ENCODE measurements at regions not wholly inside any gene's neighbourhood (a gene's known extent, or its start where the extent isn't known, plus 50 kb on each side); places are given as distances from the start of the nearest gene placed in this dataset.

DNA sequence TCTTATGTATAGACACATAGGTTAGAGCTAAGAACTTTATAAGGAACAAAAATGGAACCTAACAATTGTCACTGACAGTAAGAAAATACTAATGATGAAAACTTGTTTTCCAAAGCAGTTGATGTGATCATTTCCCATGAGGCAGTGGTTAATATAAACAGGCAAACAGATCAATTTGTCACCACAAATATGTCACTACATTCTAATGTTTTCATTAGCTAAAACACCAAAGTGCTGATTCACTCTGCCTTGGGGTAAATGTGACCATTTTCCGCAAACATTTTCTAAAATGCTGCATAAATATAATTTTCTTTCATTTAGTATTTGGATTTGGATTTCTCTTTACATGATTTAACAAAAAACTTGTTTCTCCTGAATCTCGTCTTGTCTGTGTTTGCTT, 408.9 kb upstream of the CTSO start:
- Histone ChIP-seq H3K27ac (no peak overlapping the region), H3K36me3 (no peaks in the 10 kb centered on the region), H3K9me3 (peaks cover 0 to 6% (median 0%) of the 10 kb centered on the region in 8 donors), H3K4me3 (no peak overlapping the region), H3K4me1 (no peaks in the 10 kb centered on the region), H3K27me3 (replicated peaks in 1 of 7) (no peaks in the 10 kb centered on the region)
- intact Hi-C loops (cut with DNase I; ENCODE audit: low total_unique reads) = no loop called here
- WGBS, 5 donors = 39 to 64% (median 56%) methylated on average over 2 of the region's 2 CpGs
- DNase-seq = no peak
- no peak for TF ChIP-seq POLR2A (IDR thresholded peaks at IDR 0.05)
- TF ChIP-seq, protein P1, sequence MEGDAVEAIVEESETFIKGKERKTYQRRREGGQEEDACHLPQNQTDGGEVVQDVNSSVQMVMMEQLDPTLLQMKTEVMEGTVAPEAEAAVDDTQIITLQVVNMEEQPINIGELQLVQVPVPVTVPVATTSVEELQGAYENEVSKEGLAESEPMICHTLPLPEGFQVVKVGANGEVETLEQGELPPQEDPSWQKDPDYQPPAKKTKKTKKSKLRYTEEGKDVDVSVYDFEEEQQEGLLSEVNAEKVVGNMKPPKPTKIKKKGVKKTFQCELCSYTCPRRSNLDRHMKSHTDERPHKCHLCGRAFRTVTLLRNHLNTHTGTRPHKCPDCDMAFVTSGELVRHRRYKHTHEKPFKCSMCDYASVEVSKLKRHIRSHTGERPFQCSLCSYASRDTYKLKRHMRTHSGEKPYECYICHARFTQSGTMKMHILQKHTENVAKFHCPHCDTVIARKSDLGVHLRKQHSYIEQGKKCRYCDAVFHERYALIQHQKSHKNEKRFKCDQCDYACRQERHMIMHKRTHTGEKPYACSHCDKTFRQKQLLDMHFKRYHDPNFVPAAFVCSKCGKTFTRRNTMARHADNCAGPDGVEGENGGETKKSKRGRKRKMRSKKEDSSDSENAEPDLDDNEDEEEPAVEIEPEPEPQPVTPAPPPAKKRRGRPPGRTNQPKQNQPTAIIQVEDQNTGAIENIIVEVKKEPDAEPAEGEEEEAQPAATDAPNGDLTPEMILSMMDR (IDR thresholded peaks at IDR 0.05 in 8 of 11, conservative IDR thresholded peaks at IDR 0.05 in 3 of 11) = no peak
- no peak for TF ChIP-seq POLR2AphosphoS5 (IDR thresholded peaks at IDR 0.05)

DNA sequence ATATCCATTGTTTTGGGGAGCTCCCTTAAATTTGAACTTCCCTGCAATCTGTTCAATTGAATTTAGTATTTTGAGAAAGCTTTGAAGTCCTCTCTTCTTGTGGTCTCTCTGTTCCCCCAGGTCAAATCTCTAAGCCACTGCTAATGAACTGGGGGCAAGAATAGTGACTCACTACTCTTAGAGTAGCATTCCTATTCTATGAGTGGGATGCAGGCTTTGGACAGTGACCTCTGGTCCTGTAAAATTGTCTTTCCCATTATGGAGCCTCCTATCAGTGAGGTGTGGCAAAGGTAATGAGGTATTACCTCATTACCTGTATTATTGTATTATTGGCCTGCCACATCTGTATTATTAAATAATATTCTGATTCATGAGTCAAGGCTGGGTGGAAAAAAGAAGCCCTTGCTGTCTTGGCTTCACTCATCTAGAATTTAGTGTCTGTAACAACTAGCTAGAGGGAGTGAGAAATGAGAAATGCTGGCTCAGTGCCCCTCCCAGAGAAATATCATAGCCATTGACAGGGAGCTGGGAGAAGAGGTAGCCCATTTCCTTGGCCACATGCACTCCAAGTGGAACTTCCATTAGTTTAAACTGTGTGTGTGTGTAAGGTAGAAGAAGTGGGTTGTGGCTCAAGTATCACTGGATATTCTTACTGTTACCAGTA, 393.9 kb upstream of the CTSO start:
- Histone ChIP-seq H3K4me1 (no peaks in the 10 kb centered on the region), H3K36me3 (no peaks in the 10 kb centered on the region)

DNA sequence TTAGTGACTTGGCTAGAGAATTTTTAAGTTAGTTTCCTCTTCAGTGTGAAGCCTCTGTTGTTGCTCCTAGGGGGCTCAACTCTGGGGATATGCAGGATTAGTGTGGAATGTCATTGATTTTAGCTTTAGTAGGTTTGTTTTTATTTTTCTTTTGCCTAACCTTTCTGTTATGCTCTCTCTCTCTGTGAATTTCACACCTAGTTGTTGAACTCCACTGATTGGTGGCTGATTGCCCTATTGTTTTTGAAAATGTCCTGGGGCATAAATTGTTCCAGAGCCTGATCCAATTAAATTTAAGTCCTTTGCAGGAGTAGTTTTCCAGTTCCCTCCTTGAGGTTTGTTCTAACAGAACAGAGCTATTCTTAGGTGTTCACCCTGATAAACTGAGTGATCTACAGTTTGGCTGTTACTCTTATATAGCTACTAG, 393.3 kb upstream of the CTSO start:
- no peak overlapping the region for H3K4me3 ChIP-seq
- intact Hi-C loops (cut with DNase I; ENCODE audit: low total_unique reads) = no loop called here
- no peaks in the 10 kb centered on the region for H3K4me1 ChIP-seq
- H3K27me3 ChIP-seq (replicated peaks in 1 of 7) = no peaks in the 10 kb centered on the region
- no peaks in the 10 kb centered on the region for H3K36me3 ChIP-seq
- no peak overlapping the region for H3K27ac ChIP-seq
- no peak for DNase-seq
- no peaks in the 10 kb centered on the region for H3K9me3 ChIP-seq
- TF ChIP-seq, protein P1 (IDR thresholded peaks at IDR 0.05 in 8 of 11, conservative IDR thresholded peaks at IDR 0.05 in 3 of 11) = no peak
- TF ChIP-seq POLR2A (IDR thresholded peaks at IDR 0.05) = no peak
- TF ChIP-seq POLR2AphosphoS5 (IDR thresholded peaks at IDR 0.05) = no peak

More for the DNA sequence above, 393.9 kb upstream of the CTSO start:
- no peak for DNase-seq
- no peaks in the 10 kb centered on the region for H3K27me3 ChIP-seq (replicated peaks in 1 of 7)
- no peak for TF ChIP-seq POLR2AphosphoS5 (IDR thresholded peaks at IDR 0.05)
- TF ChIP-seq POLR2A (IDR thresholded peaks at IDR 0.05) = no peak
- TF ChIP-seq, protein P1 (IDR thresholded peaks at IDR 0.05 in 8 of 11, conservative IDR thresholded peaks at IDR 0.05 in 3 of 11) = no peak
- no peaks in the 10 kb centered on the region for H3K9me3 ChIP-seq
- intact Hi-C loops (cut with DNase I; ENCODE audit: low total_unique reads) = no loop called here
- no peak overlapping the region for H3K27ac ChIP-seq
- H3K4me3 ChIP-seq = no peak overlapping the region

DNA sequence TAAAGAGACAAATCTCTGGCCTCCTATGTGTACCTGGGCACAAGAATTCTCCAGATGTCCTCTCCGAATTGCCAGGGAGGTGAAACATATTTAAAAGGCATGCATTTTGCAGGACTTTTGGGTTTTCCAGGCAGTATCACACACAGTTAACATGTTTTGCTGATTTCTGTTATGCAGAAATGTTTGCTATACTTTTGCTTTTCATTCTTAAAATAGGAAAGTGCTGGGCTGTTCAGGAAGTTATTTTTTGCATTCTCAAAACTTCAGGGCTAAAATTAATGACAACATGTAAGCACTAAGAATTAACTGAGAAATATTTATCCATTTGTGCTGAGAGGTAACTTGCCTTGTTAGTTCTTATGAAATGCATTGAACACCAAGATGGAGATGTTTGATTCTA, 390.7 kb upstream of the CTSO start:
- Histone ChIP-seq H3K36me3 (no peaks in the 10 kb centered on the region), H3K9me3 (no peaks in the 10 kb centered on the region), H3K4me3 (no peak overlapping the region), H3K4me1 (no peaks in the 10 kb centered on the region), H3K27ac (no peak overlapping the region), H3K27me3 (replicated peaks in 1 of 7) (no peaks in the 10 kb centered on the region)
- TF ChIP-seq POLR2AphosphoS5 (IDR thresholded peaks at IDR 0.05) (no peak), POLR2A (IDR thresholded peaks at IDR 0.05) (no peak)
- intact Hi-C loops (cut with DNase I; ENCODE audit: low total_unique reads) = no loop called here
- DNase-seq = no peak
- WGBS, 5 donors = 20 to 37% (median 26%) methylated on average over 1 of the region's 1 CpG

DNA sequence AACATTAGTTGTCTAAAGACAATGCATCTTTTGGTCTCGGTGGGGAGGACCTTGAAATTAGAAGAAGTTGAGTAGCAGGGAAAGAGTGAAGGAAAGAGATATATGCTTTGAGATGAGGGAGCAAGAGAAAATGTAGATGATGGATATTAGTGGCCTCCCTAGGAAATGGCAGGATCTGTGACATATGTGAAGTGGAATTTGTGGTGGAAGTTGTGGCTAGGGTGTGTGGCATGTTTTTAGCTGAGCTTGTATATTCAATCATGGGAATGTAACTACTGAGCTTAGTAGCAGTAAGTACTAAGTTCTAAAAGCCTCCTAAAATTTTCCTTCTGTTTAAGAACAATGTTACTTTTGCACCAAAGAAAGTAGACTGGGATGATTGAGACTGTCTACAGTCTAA, 382.8 kb upstream of the CTSO start:
- no peak overlapping the region for H3K27ac ChIP-seq
- intact Hi-C loops (cut with DNase I; ENCODE audit: low total_unique reads) = no loop called here
- no peak for DNase-seq

More for the DNA sequence above, 382.8 kb upstream of the CTSO start:
- H3K27me3 ChIP-seq (replicated peaks in 1 of 7) = no peaks in the 10 kb centered on the region
- TF ChIP-seq, protein P1 (IDR thresholded peaks at IDR 0.05 in 8 of 11, conservative IDR thresholded peaks at IDR 0.05 in 3 of 11) = no peak
- TF ChIP-seq POLR2AphosphoS5 (IDR thresholded peaks at IDR 0.05) = no peak
- no peak for TF ChIP-seq POLR2A (IDR thresholded peaks at IDR 0.05)
- no peaks in the 10 kb centered on the region for H3K9me3 ChIP-seq
- 73 to 88% (median 78%) methylated on average over 1 of the region's 1 CpG for WGBS, 5 donors
- H3K4me1 ChIP-seq = no peaks in the 10 kb centered on the region
- H3K36me3 ChIP-seq = no peaks in the 10 kb centered on the region
- no peak overlapping the region for H3K4me3 ChIP-seq

All from spleen (tissue), 11 donors.